H9 (cell line): ENCODE measurements at regions not wholly inside any gene's neighbourhood (a gene's known extent, or its start where the extent isn't known, plus 50 kb on each side); places are given as distances from the start of the nearest gene placed in this dataset.

Experiments
- DNase-seq: peaks from one replicate; pipeline ENCODE4 v3.0.0-alpha.2; 2017
- H2AFZ ChIP-seq: one replicate; pipeline ENCODE4 v1.6.1; 2013; ENCODE audit warnings: mild to moderate bottlenecking, low read length, control low read depth, moderate library complexity
- H2AK5ac ChIP-seq: 2 replicates; pipeline ENCODE4 v1.6.1; 2013; ENCODE audit warnings: low read length, control low read depth, mixed read lengths; ENCODE audit not compliant: insufficient read length
- H2BK120ac ChIP-seq: one replicate; pipeline ENCODE4 v1.6.1; 2013; ENCODE audit warnings: low read depth, mild to moderate bottlenecking, low read length, control low read depth, inconsistent platforms; ENCODE audit not compliant: poor library complexity, severe bottlenecking
- H2BK12ac ChIP-seq: 2 replicates; pipeline ENCODE4 v1.6.1; 2013; ENCODE audit warnings: low read length, control low read depth, mixed read lengths, low read depth; ENCODE audit not compliant: insufficient read length
- H2BK15ac ChIP-seq: 2 replicates; pipeline ENCODE4 v1.6.1; 2013; ENCODE audit warnings: low read depth, low read length, control low read depth
- H2BK20ac ChIP-seq: one replicate; pipeline ENCODE4 v1.6.1; 2013; ENCODE audit warnings: low read depth, mild to moderate bottlenecking, low read length, control low read depth, inconsistent platforms; ENCODE audit not compliant: poor library complexity, severe bottlenecking
- H2BK5ac ChIP-seq: 2 replicates; pipeline ENCODE4 v1.6.1; 2013; ENCODE audit warnings: low read length, control low read depth, mixed read lengths; ENCODE audit not compliant: insufficient read length
- H3K14ac ChIP-seq: 2 replicates; pipeline ENCODE4 v1.6.1; 2013; ENCODE audit warnings: low read length, control low read depth; ENCODE audit not compliant: insufficient read depth
- H3K18ac ChIP-seq: 2 replicates; pipeline ENCODE4 v1.6.1; 2013; ENCODE audit warnings: low read depth, mild to moderate bottlenecking, mixed read lengths, low read length, control low read depth; ENCODE audit not compliant: insufficient read length
- H3K23ac ChIP-seq: 2 replicates; pipeline ENCODE4 v1.6.1; 2013; ENCODE audit warnings: low read length, control low read depth, mixed read lengths, low read depth; ENCODE audit not compliant: insufficient read length
- H3K23me2 ChIP-seq: 2 replicates; pipeline ENCODE4 v1.6.1; 2013; ENCODE audit warnings: low read depth, mild to moderate bottlenecking, mixed read lengths, low read length, control low read depth; ENCODE audit not compliant: insufficient read length, poor library complexity, severe bottlenecking
- H3K27ac ChIP-seq: 2 replicates; pipeline ENCODE4 v1.5.1; 2013; ENCODE audit warnings: low read length, control low read depth, mixed read lengths, low read depth; ENCODE audit not compliant: insufficient read length
- H3K27me3 ChIP-seq: 2 replicates; pipeline ENCODE4 v1.6.1; 2013; ENCODE audit warnings: low read length, control low read depth, inconsistent platforms; ENCODE audit not compliant: insufficient read depth
- H3K4ac ChIP-seq: 2 replicates; pipeline ENCODE4 v1.6.1; 2013; ENCODE audit warnings: low read depth, mild to moderate bottlenecking, control low read depth, inconsistent platforms, low read length, moderate library complexity
- H3K4me1 ChIP-seq: 2 replicates; pipeline ENCODE4 v1.6.1; 2013; ENCODE audit warnings: low read length, control low read depth, inconsistent platforms; ENCODE audit not compliant: insufficient read depth
- H3K4me2 ChIP-seq: 2 replicates; pipeline ENCODE4 v1.6.1; 2013; ENCODE audit warnings: low read length, control low read depth, mixed read lengths; ENCODE audit not compliant: insufficient read length, insufficient read depth
- H3K56ac ChIP-seq: 2 replicates; pipeline ENCODE4 v1.6.1; 2013; ENCODE audit warnings: low read depth, mild to moderate bottlenecking, mixed read lengths, low read length, control low read depth; ENCODE audit not compliant: insufficient read length
- H3K79me1 ChIP-seq: 2 replicates; pipeline ENCODE4 v1.6.1; 2013; ENCODE audit warnings: low read depth, mild to moderate bottlenecking, moderate library complexity, low read length, control low read depth, inconsistent platforms; ENCODE audit not compliant: insufficient read depth, poor library complexity, severe bottlenecking
- H3K79me2 ChIP-seq: 2 replicates; pipeline ENCODE4 v1.6.1; 2013; ENCODE audit warnings: low read length, control low read depth, inconsistent platforms; ENCODE audit not compliant: insufficient read depth
- H3K9ac ChIP-seq: 2 replicates; pipeline ENCODE4 v1.6.1; 2013; ENCODE audit warnings: low read length, control low read depth, mixed read lengths; ENCODE audit not compliant: insufficient read length; ENCODE audit errors: extremely low read depth
- H3K9me3 ChIP-seq: one replicate; pipeline ENCODE4 v1.6.1; 2013; ENCODE audit warnings: low read depth, low read length, inconsistent platforms; ENCODE audit not compliant: control insufficient read depth
- H3T11ph ChIP-seq: one replicate; pipeline ENCODE4 v1.6.1; 2013; ENCODE audit warnings: mild to moderate bottlenecking, low read length, control low read depth, inconsistent platforms
- H4K20me1 ChIP-seq: one replicate; pipeline ENCODE4 v1.6.1; 2013; ENCODE audit not compliant: control insufficient read depth, insufficient read length, insufficient read depth
- H4K5ac ChIP-seq: 2 replicates; pipeline ENCODE4 v1.6.1; 2013; ENCODE audit warnings: low read depth, mild to moderate bottlenecking, mixed read lengths, low read length, control low read depth; ENCODE audit not compliant: insufficient read length
- H4K8ac ChIP-seq: replicated peaks from 2 replicates; pipeline ENCODE4 v1.6.1; 2013; ENCODE audit warnings: low read length, control low read depth, mixed read lengths, low read depth; ENCODE audit not compliant: insufficient read length
- H4K91ac ChIP-seq: 2 replicates; pipeline ENCODE4 v1.6.1; 2013; ENCODE audit warnings: low read depth, mild to moderate bottlenecking, moderate library complexity, mixed read lengths, low read length, control low read depth; ENCODE audit not compliant: insufficient read length
- H3K27ac Mint-ChIP-seq, 3 experiments: 2 replicates in 2 of 3; 3 replicates in 1 of 3; pipeline ENCODE4 v1.8.0; 2020 to 2021; ENCODE audit warnings: mixed read lengths in 3 of 3, mild to moderate bottlenecking in 1 of 3, moderate library complexity in 1 of 3
- H3K27me3 Mint-ChIP-seq: 2 replicates; pipeline ENCODE4 v1.8.0; 2021; ENCODE audit warnings: low read depth, mild to moderate bottlenecking, moderate library complexity, mixed read lengths
- H3K36me3 Mint-ChIP-seq, 3 experiments: 2 replicates in 2 of 3; 3 replicates in 1 of 3; pipeline ENCODE4 v1.8.0; 2020 to 2021; ENCODE audit warnings: low read depth in 3 of 3, mixed read lengths in 3 of 3; ENCODE audit not compliant: insufficient read depth in 1 of 3
- H3K4me1 Mint-ChIP-seq, 2 experiments: 2 replicates each; pipeline ENCODE4 v1.8.0; 2020; ENCODE audit warnings: mixed read lengths in 2 of 2
- H3K4me3 Mint-ChIP-seq, 2 experiments: 2 replicates in 1 of 2; 3 replicates in 1 of 2; pipeline ENCODE4 v1.8.0; 2020 to 2021; ENCODE audit warnings: mild to moderate bottlenecking in 2 of 2, mixed read lengths in 2 of 2, moderate library complexity in 1 of 2
- H3K9me3 Mint-ChIP-seq, 2 experiments: 2 replicates in 1 of 2; 3 replicates in 1 of 2; pipeline ENCODE4 v1.8.0; 2020; ENCODE audit warnings: mild to moderate bottlenecking in 2 of 2, mixed read lengths in 2 of 2, moderate library complexity in 1 of 2
- WGBS: extraction: QIAGEN DNeasy Blood & Tissue Kit; methylation state at CpG from one replicate; pipeline ENCODE4 v1.1.7; 2013; ENCODE audit warnings: missing lambda C conversion rate, low lambda C conversion rate, mixed read lengths; ENCODE audit not compliant: insufficient read length; ENCODE audit errors: extremely low coverage; 5-methylcytosine and 5-hydroxymethylcytosine counted together
- TF ChIP-seq, protein P1 (sequence below): fragments of 200-600 bp; sonication (generic); conservative IDR thresholded peaks from 3 replicates; pipeline ENCODE4 v1.8.0; 2021; ENCODE audit warnings: antibody characterized with exemption, mild to moderate bottlenecking

GRCh38 chr5:16238018-16238417 lies 58.4 kb upstream of the MARCHF11 start:
- no peaks in the 10 kb centered on the region for H3K79me2 ChIP-seq
- H2BK120ac ChIP-seq = no peak overlapping the region
- H3T11ph ChIP-seq = no peak overlapping the region
- TF ChIP-seq, protein P1, sequence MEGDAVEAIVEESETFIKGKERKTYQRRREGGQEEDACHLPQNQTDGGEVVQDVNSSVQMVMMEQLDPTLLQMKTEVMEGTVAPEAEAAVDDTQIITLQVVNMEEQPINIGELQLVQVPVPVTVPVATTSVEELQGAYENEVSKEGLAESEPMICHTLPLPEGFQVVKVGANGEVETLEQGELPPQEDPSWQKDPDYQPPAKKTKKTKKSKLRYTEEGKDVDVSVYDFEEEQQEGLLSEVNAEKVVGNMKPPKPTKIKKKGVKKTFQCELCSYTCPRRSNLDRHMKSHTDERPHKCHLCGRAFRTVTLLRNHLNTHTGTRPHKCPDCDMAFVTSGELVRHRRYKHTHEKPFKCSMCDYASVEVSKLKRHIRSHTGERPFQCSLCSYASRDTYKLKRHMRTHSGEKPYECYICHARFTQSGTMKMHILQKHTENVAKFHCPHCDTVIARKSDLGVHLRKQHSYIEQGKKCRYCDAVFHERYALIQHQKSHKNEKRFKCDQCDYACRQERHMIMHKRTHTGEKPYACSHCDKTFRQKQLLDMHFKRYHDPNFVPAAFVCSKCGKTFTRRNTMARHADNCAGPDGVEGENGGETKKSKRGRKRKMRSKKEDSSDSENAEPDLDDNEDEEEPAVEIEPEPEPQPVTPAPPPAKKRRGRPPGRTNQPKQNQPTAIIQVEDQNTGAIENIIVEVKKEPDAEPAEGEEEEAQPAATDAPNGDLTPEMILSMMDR = no peak
- no peak overlapping the region for H2BK20ac ChIP-seq
- H2AFZ ChIP-seq = no peak overlapping the region
- H3K23me2 ChIP-seq = no peaks in the 10 kb centered on the region
- no peaks in the 10 kb centered on the region for H3K27me3 ChIP-seq
- peaks cover 0 to 2% of the 10 kb centered on the region in 2 experiments; a peak in 3 of 5 replicates for H3K9me3 Mint-ChIP-seq
- H3K14ac ChIP-seq = no peak overlapping the region
- no peak overlapping the region for H4K5ac ChIP-seq
- no CpG with 5 or more reads among the region's 1 CpG for WGBS
- H4K8ac ChIP-seq = no peak overlapping the region
- no peak for DNase-seq
- no peak overlapping the region for H3K18ac ChIP-seq
- no peak overlapping the region for H3K56ac ChIP-seq
- no peaks in the 10 kb centered on the region for H3K79me1 ChIP-seq
- no peaks in the 10 kb centered on the region for H3K9me3 ChIP-seq
- no peaks in the 10 kb centered on the region for H3K36me3 Mint-ChIP-seq
- no peaks in the 10 kb centered on the region for H3K27me3 Mint-ChIP-seq
- no peak overlapping the region for H3K27ac ChIP-seq
- no peak overlapping the region for H2BK5ac ChIP-seq
- no peak overlapping the region for H3K4me3 Mint-ChIP-seq
- H4K20me1 ChIP-seq = no peaks in the 10 kb centered on the region
- H3K4me2 ChIP-seq = no peak overlapping the region
- no peak overlapping the region for H2BK15ac ChIP-seq
- H2BK12ac ChIP-seq = no peak overlapping the region
- no peak overlapping the region for H3K27ac Mint-ChIP-seq
- no peaks in the 10 kb centered on the region for H3K4me1 ChIP-seq
- H3K4me1 Mint-ChIP-seq = no peaks in the 10 kb centered on the region
- H3K9ac ChIP-seq = no peak overlapping the region
- H4K91ac ChIP-seq = no peak overlapping the region
- H3K4ac ChIP-seq = no peak overlapping the region
- no peak overlapping the region for H3K23ac ChIP-seq
- no peak overlapping the region for H2AK5ac ChIP-seq
